ENCODE measurements at regions not wholly inside any gene's neighbourhood (a gene's known extent, or its start where the extent isn't known, plus 50 kb on each side); places are given as distances from the start of the nearest gene placed in this dataset.
"Not testable (repeated sequence)": the region's sequence is repeated elsewhere in the genome, so short reads cannot be mapped to it uniquely, and the experiment has no call there.

DNA sequence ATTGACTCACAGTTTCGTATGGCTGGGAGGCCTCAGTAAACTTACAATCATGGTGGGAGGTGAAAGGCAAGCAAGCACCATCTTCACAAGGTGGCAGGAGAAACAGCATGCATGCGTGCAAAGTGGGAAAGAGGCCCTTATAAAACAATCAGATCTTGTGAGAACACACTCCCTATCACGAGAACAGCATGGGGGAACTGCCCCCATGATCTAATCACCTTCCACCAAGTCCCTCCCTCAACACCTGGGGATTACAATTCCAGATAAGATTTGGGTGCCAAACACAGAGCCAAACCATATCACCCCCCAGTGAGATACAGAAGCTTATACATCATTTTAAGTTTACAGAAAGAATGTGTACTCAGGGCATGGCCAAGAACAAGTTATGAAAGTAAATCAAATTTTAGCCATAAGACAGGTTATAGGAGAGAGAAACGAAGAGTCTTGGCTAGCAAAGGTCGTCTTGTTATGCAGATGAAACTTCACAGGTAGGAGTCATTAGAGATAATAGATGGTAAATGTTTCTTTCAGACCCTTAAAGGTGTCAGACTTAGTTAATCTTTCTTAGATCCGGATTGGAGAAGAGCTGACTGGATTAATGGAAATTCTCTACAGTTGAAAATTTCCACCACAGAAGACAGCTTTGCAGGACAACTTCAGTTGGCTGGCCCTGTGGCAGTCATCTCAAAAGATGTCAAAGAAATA, 79.8 kb upstream of the SEL1L start:
- Histone ChIP-seq H3K4me1 (no peaks in the 10 kb centered on the region), H3K36me3 (ENCODE audit: control insufficient read depth, insufficient read depth, low read length) (no peaks in the 10 kb centered on the region), H3K9me3 (ENCODE audit: control insufficient read depth, low read length) (no peaks in the 10 kb centered on the region), H3K79me2 (no peaks in the 10 kb centered on the region), H3K9ac (no peak overlapping the region), H3K27ac (no peak overlapping the region), H3K27me3 (ENCODE audit: control insufficient read depth, insufficient read depth, low read length) (no peaks in the 10 kb centered on the region), H3K4me3 (ENCODE audit: low read depth, low read length) (no peak overlapping the region), H2AFZ (no peak overlapping the region), H3K4me2 (ENCODE audit: low read length) (no peak overlapping the region)
- TF ChIP-seq, protein P1, sequence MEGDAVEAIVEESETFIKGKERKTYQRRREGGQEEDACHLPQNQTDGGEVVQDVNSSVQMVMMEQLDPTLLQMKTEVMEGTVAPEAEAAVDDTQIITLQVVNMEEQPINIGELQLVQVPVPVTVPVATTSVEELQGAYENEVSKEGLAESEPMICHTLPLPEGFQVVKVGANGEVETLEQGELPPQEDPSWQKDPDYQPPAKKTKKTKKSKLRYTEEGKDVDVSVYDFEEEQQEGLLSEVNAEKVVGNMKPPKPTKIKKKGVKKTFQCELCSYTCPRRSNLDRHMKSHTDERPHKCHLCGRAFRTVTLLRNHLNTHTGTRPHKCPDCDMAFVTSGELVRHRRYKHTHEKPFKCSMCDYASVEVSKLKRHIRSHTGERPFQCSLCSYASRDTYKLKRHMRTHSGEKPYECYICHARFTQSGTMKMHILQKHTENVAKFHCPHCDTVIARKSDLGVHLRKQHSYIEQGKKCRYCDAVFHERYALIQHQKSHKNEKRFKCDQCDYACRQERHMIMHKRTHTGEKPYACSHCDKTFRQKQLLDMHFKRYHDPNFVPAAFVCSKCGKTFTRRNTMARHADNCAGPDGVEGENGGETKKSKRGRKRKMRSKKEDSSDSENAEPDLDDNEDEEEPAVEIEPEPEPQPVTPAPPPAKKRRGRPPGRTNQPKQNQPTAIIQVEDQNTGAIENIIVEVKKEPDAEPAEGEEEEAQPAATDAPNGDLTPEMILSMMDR (IDR thresholded peaks at IDR 0.05) = no peak

DNA sequence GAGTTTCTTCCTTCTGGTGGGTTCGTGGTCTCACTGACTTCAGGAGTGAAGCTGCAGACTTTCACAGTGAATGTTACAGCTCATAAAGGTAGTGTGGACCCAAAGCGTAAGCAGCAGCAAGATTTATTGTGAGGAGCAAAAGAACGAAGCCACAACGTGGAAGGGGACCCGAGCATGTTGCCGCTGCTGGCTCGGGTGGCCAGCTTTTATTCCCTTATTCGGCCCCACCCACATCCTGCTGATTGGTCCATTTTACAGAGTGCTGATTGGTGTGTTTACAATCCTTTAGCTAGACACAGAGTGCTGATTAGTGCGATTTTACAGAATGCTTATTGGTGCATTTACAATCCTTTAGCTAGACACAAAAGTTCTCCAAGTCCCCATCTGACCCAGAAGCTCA, 80.6 kb upstream of the SEL1L start:
- H3K79me2 ChIP-seq; H3K9ac ChIP-seq; H3K4me3 ChIP-seq (ENCODE audit: low read depth, low read length); H3K27ac ChIP-seq; H3K4me1 ChIP-seq; H2AFZ ChIP-seq; H3K27me3 ChIP-seq (ENCODE audit: control insufficient read depth, insufficient read depth, low read length); H3K9me3 ChIP-seq (ENCODE audit: control insufficient read depth, low read length); H3K4me2 ChIP-seq (ENCODE audit: low read length); H3K36me3 ChIP-seq (ENCODE audit: control insufficient read depth, insufficient read depth, low read length): not testable (repeated sequence)

DNA sequence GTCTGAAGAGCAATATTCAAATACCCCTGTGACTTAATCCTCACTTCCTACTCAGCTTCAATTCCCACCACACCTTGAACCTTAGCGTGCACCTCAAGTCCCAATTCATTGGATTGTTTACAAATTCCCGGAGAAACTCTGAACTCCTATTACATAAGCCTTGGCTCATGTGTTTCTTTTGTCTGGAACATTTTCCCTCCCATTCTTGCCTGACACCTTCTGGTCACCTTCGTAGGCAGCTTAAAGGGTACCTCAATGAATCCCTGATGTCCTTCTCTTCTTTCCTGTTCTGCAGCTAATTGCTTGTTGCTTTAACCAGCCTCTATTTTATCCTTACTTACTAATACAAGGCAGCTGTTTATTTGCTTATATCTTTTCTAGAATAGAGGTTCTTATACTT, 85.0 kb upstream of the SEL1L start:
- H3K79me2 ChIP-seq = no peaks in the 10 kb centered on the region
- H3K9me3 ChIP-seq (ENCODE audit: control insufficient read depth, low read length) = no peaks in the 10 kb centered on the region
- no peak overlapping the region for H2AFZ ChIP-seq
- H3K4me3 ChIP-seq (ENCODE audit: low read depth, low read length) = no peak overlapping the region
- H3K4me1 ChIP-seq = no peaks in the 10 kb centered on the region
- no peaks in the 10 kb centered on the region for H3K36me3 ChIP-seq (ENCODE audit: control insufficient read depth, insufficient read depth, low read length)
- no peak overlapping the region for H3K27ac ChIP-seq
- no peak overlapping the region for H3K9ac ChIP-seq
- TF ChIP-seq, protein P1 (IDR thresholded peaks at IDR 0.05) = no peak
- no peaks in the 10 kb centered on the region for H3K27me3 ChIP-seq (ENCODE audit: control insufficient read depth, insufficient read depth, low read length)
- no peak overlapping the region for H3K4me2 ChIP-seq (ENCODE audit: low read length)

DNA sequence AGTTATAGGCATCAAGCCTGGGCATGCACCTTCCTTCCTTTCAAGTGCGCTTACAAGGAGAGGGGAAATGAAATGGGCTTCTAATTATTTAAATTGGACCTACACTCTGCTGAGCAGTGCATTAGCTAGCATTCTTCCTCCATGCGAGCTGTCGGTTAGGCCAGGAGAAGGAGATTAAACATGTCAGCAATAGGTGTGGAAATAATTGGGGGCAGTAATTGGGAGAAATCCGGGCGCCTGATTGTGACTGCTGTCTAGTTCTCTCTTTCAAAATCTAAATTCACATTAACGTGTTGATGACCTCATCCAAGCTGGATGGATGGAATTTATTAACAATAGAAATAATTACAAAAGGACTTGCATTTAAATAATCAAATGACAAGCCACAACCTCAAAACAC, 86.2 kb upstream of the SEL1L start:
- H3K36me3 ChIP-seq (ENCODE audit: control insufficient read depth, insufficient read depth, low read length) = no peaks in the 10 kb centered on the region
- TF ChIP-seq, protein P1 (IDR thresholded peaks at IDR 0.05) = no peak
- H3K9ac ChIP-seq = no peak overlapping the region
- no peak overlapping the region for H2AFZ ChIP-seq
- no peaks in the 10 kb centered on the region for H3K9me3 ChIP-seq (ENCODE audit: control insufficient read depth, low read length)
- H3K79me2 ChIP-seq = no peaks in the 10 kb centered on the region
- H3K4me2 ChIP-seq (ENCODE audit: low read length) = no peak overlapping the region
- H3K27me3 ChIP-seq (ENCODE audit: control insufficient read depth, insufficient read depth, low read length) = no peaks in the 10 kb centered on the region
- H3K4me1 ChIP-seq = no peaks in the 10 kb centered on the region
- H3K27ac ChIP-seq = no peak overlapping the region
- no peak overlapping the region for H3K4me3 ChIP-seq (ENCODE audit: low read depth, low read length)

DNA sequence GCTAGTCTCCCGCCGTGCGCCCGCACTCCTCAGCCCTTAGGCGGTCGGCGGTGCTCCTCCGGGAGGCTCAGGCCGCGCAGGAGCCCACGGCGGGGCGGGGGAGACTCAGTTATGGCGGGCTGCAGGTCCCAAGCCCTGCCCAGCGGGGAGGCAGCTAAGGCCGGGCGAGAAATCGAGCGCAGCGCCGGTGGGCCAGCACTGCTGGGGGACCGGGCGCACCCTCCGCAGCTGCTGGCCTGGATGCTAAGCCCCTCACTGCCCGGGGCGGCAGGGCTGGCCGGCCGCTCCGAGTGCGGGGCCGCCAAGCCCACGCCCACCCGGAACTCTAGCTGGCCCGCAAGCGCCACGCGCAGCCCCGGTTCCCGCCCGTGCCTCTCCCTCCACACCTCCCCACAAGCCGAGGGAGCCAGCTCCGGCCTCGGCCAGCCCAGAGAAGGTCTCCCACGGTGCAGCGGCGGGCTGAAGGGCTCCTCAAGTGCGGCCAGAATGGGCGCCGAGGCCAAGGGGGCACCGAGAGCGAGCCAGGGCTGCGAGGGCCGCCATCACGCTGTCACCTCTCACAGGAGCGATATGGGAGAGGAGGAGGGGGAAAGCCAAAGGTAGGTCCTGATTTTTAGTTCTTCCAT, 90.2 kb upstream of the SEL1L start:
- not testable (repeated sequence) for H3K4me1 ChIP-seq; H3K9ac ChIP-seq; H3K9me3 ChIP-seq (ENCODE audit: control insufficient read depth, low read length); H3K36me3 ChIP-seq (ENCODE audit: control insufficient read depth, insufficient read depth, low read length); H2AFZ ChIP-seq; H3K4me2 ChIP-seq (ENCODE audit: low read length); H3K4me3 ChIP-seq (ENCODE audit: low read depth, low read length); H3K27me3 ChIP-seq (ENCODE audit: control insufficient read depth, insufficient read depth, low read length); H3K27ac ChIP-seq; H3K79me2 ChIP-seq
